K562 (cell line): ENCODE measurements at regions not wholly inside any gene's neighbourhood (a gene's known extent, or its start where the extent isn't known, plus 50 kb on each side); places are given as distances from the start of the nearest gene placed in this dataset.

ENCODE experiments used
- ATAC-seq: fragments of 200-7000 bp; cut with Tn5 transposase; 3 replicates; pipeline ENCODE4 v1.9.1; 2020; ENCODE audit warnings: moderate library complexity
- BruUV-seq: library from RNA; stranded (reverse); fragments of 400-500 nt; replicated peaks from 2 replicates; lab custom pipeline; 2021; lab: Mats Ljungman, UMichigan
- CTCF ChIA-PET: fragments of 300-600 bp; formaldehyde crosslinking; extraction: SDS; loops from one replicate; lab custom pipeline; 2021; ENCODE audit warnings: low intra/inter-chr PET ratio; lab: Yijun Ruan, JAX
- POLR2A ChIA-PET: fragments of 300-600, 350-650 bp; sonication (Branson Sonifier 250); formaldehyde crosslinking; extraction: SDS; loops from one replicate; lab custom pipeline; 2021; ENCODE audit warnings: antibody characterized with exemption, inconsistent platforms; lab: Yijun Ruan, JAX
- DNase-seq, 4 experiments: peaks; one replicate each; pipeline versions ENCODE4 v3.0.0 to v3.0.0-alpha.2; 2011 to 2018; ENCODE audit warnings: low spot score in 3 of 4, mixed read lengths in 3 of 4; ENCODE audit errors: extremely low read depth in 1 of 4
- FAIRE-seq: peaks from 2 replicates; lab custom pipeline; 2011; peaks lifted over from hg19 to GRCh38; lab: Jason Lieb, UNC
- H2AFZ ChIP-seq: 2 replicates; pipeline ENCODE4 v1.6.0; 2011; ENCODE audit warnings: low read depth, low read length, control low read depth, inconsistent platforms
- H3K27ac ChIP-seq: fragments of 200-600 bp; 3 replicates; pipeline ENCODE4 v1.8.0; 2011; ENCODE audit warnings: low read depth, mild to moderate bottlenecking, control low read depth, inconsistent platforms, low read length, moderate library complexity, mixed read lengths; ENCODE audit errors: extremely low read depth
- H3K27me3 ChIP-seq, 2 experiments: fragments of 300-600 bp in 1 of 2; 2 replicates in 1 of 2; 3 replicates in 1 of 2; pipeline versions ENCODE4 v1.6.0 to v1.8.0; 2011; ENCODE audit warnings: inconsistent platforms in 2 of 2, low read length in 2 of 2, mild to moderate bottlenecking in 1 of 2, mixed read lengths in 1 of 2, moderate library complexity in 1 of 2; ENCODE audit not compliant: control insufficient read depth in 2 of 2, insufficient read depth in 2 of 2
- H3K36me3 ChIP-seq: fragments of 300-600 bp; 3 replicates; pipeline ENCODE4 v1.8.0; 2011; ENCODE audit warnings: mild to moderate bottlenecking, low read length, inconsistent platforms; ENCODE audit not compliant: control insufficient read depth, insufficient read depth
- H3K4me1 ChIP-seq, 2 experiments: fragments of 200-600 bp in 1 of 2; replicated peaks in 1 of 2; 2 replicates in 1 of 2; 3 replicates in 1 of 2; pipeline versions ENCODE4 v1.5.1 to v1.8.0; 2011; ENCODE audit warnings: inconsistent platforms in 2 of 2, low read length in 2 of 2, mild to moderate bottlenecking in 1 of 2, mixed read lengths in 1 of 2, moderate library complexity in 1 of 2; ENCODE audit not compliant: control insufficient read depth in 2 of 2, insufficient read depth in 2 of 2
- H3K4me2 ChIP-seq: 2 replicates; pipeline ENCODE4 v1.6.1; 2011; ENCODE audit warnings: low read length, control low read depth, inconsistent platforms, mixed read lengths; ENCODE audit not compliant: insufficient read depth
- H3K4me3 ChIP-seq: fragments of 200-600 bp; sonication (generic), shearing (Covaris generic); 2 replicates; pipeline ENCODE4 v1.5.1; 2016; ENCODE audit warnings: control low read depth, inconsistent platforms
- H3K79me2 ChIP-seq: fragments of 200-600 bp; 3 replicates; pipeline ENCODE4 v1.8.0; 2011; ENCODE audit warnings: low read length, inconsistent platforms; ENCODE audit not compliant: control insufficient read depth, insufficient read depth
- H3K9ac ChIP-seq, 2 experiments: 2 replicates each; pipeline versions ENCODE4 v1.6.0 to v1.6.1; 2011; ENCODE audit warnings: low read depth in 2 of 2, low read length in 2 of 2, control low read depth in 1 of 2, inconsistent platforms in 1 of 2, mild to moderate bottlenecking in 1 of 2, mixed read lengths in 1 of 2; ENCODE audit not compliant: insufficient read depth in 1 of 2
- H3K9me1 ChIP-seq: one replicate; pipeline ENCODE4 v1.6.0; 2011; ENCODE audit warnings: inconsistent platforms, mild to moderate bottlenecking, low read length, moderate library complexity; ENCODE audit not compliant: control insufficient read depth, insufficient read depth
- H3K9me3 ChIP-seq: replicated peaks from 2 replicates; pipeline ENCODE4 v1.5.1; 2011; ENCODE audit warnings: low read depth, low read length, inconsistent platforms; ENCODE audit not compliant: control insufficient read depth, insufficient read depth
- H4K20me1 ChIP-seq: replicated peaks from 2 replicates; pipeline ENCODE4 v1.6.1; 2011; ENCODE audit warnings: low read length, inconsistent platforms, mixed read lengths; ENCODE audit not compliant: control insufficient read depth, insufficient read depth
- ELF1 ChIP-seq: fragments of 200-800 bp; sonication (Bioruptor generic); IDR thresholded peaks from 2 replicates; pipeline ENCODE4 v1.6.1; 2016; ENCODE audit warnings: missing genetic modification characterization, missing compliant biosample characterization
- HOMEZ ChIP-seq: fragments of 250-450 bp; sonication (Bioruptor Pico); IDR thresholded peaks from 2 replicates; pipeline ENCODE4 v1.4.0; 2020; ENCODE audit warnings: mild to moderate bottlenecking, moderate library complexity
- IRF9 ChIP-seq: fragments of 450-650 bp; IDR thresholded peaks from 2 replicates; pipeline ENCODE4 v1.6.1; 2016; ENCODE audit warnings: missing biosample characterization, missing genetic modification characterization
- WGBS: fragments of 100-300 bp; shearing (Covaris generic); methylation state at CpG from one replicate; pipeline ENCODE4 v1.1.6; 2016; ENCODE audit warnings: low coverage, mixed read lengths; ENCODE audit not compliant: insufficient coverage; ENCODE audit errors: missing lambda C conversion rate; 5-methylcytosine and 5-hydroxymethylcytosine counted together
- in situ Hi-C: fragments of 300-500 bp; cut with MboI; formaldehyde crosslinking; loops from 4 replicates; pipeline ENCODE4 v1.15.0; 2018; ENCODE audit warnings: inconsistent platforms, mixed read lengths
- intact Hi-C: fragments of 100-400 bp; cut with micrococcal nuclease; formaldehyde crosslinking; loops from 2 replicates; pipeline ENCODE4 v1.14.2; 2022

- Histone ChIP-seq H3K9me1 (no peaks in the 10 kb centered on the region), H2AFZ (no peak overlapping the region), H3K4me2 (no peak overlapping the region), H3K36me3 (no peaks in the 10 kb centered on the region), H3K27me3 (no peaks in the 10 kb centered on the region), H3K4me1 (no peaks in the 10 kb centered on the region), H4K20me1 (no peaks in the 10 kb centered on the region), H3K27ac (no peak overlapping the region), H3K9ac (no peak overlapping the region), H3K4me3 (no peak overlapping the region), H3K9me3 (no peaks in the 10 kb centered on the region), H3K79me2 (no peaks in the 10 kb centered on the region)
- FAIRE-seq (no peak), DNase-seq (no peak), ATAC-seq (no peak)
- BruUV-seq: no TSS peak
- CTCF ChIA-PET: no interaction called here
- in situ Hi-C loops (no loop called here), intact Hi-C loops (no loop called here)
- WGBS: 0% methylated on average over 1 of the region's 1 CpG
- TF ChIP-seq HOMEZ (CRISPR knock-in tag): no peak
- POLR2A ChIA-PET: no interaction called here
Observed at GRCh38 chr12:25877446-25877845, 81.0 kb upstream of the RASSF8 start.

DNA sequence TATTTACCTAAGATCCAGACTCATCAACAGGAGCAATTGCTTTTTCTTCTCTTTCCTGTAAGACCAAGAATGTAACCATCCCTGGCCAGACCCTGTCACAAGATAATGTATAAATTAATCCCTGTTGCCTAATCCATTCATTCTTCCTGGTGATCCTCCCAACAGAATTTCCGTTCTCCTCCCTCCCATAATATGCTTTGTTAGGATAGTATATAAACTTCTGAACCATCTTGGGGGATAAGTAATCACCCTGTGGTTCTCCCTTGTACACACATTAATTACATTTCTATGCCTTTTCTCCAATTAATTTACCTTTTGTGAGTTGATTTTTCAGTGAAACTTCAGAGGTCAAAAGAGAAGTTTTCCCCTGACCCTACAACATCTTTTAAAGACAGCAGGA lies 76.2 kb upstream of the RASSF8 start:
- H3K9ac ChIP-seq: no peak overlapping the region

More for the DNA sequence above, 76.2 kb upstream of the RASSF8 start:
- POLR2A ChIA-PET: no interaction called here
- intact Hi-C loops (no loop called here), in situ Hi-C loops (no loop called here)
- no peak overlapping the region for H3K4me2 ChIP-seq
- peaks cover 0 to 7% of the 10 kb centered on the region in 2 experiments; a peak in 2 of 5 replicates for H3K4me1 ChIP-seq
- no peaks in the 10 kb centered on the region for H3K36me3 ChIP-seq
- no TSS peak for BruUV-seq
- FAIRE-seq (no peak), DNase-seq (no peak), ATAC-seq (no peak)
- 0% methylated on average over 1 of the region's 1 CpG for WGBS
- H3K27me3 ChIP-seq: peaks cover 2 to 24% of the 10 kb centered on the region in 2 experiments; a peak in 3 of 5 replicates
- no peaks in the 10 kb centered on the region for H3K9me1 ChIP-seq
- CTCF ChIA-PET: no interaction called here
- H3K27ac ChIP-seq: no peak overlapping the region
- no peaks in the 10 kb centered on the region for H3K9me3 ChIP-seq
- H4K20me1 ChIP-seq: no peaks in the 10 kb centered on the region
- TF ChIP-seq IRF9 (no peak), ELF1 (tag) (no peak)
- no peaks in the 10 kb centered on the region for H3K79me2 ChIP-seq
- no peak overlapping the region for H2AFZ ChIP-seq
- no peak overlapping the region for H3K4me3 ChIP-seq
